Endothelial cell of umbilical vein (primary cell): ENCODE measurements at regions not wholly inside any gene's neighbourhood (a gene's known extent, or its start where the extent isn't known, plus 50 kb on each side); places are given as distances from the start of the nearest gene placed in this dataset.

Experiments used
- BruUV-seq: library from RNA; stranded (reverse); fragments of 400-500 nt; replicated peaks from 2 replicates; lab custom pipeline; 2021; lab: Mats Ljungman, UMichigan
- CTCF ChIA-PET: fragments of 300-600, 350-600 bp; sonication (Branson Sonifier 250); formaldehyde crosslinking; loops from one replicate; lab custom pipeline; 2021; ENCODE audit warnings: antibody characterized with exemption, inconsistent platforms; lab: Charles Lee
- POLR2A ChIA-PET: fragments of 300-600, 350-600 bp; sonication (Branson Sonifier 250); formaldehyde crosslinking; loops from one replicate; lab custom pipeline; 2021; ENCODE audit warnings: antibody characterized with exemption, inconsistent platforms; lab: Charles Lee
- DNase-seq: peaks from one replicate; pipeline ENCODE4 v3.0.0-alpha.2; 2011; ENCODE audit warnings: low read depth, low spot score
- FAIRE-seq: peaks from 2 replicates; lab custom pipeline; 2011; peaks lifted over from hg19 to GRCh38; lab: Jason Lieb, UNC
- H2AFZ ChIP-seq: 2 replicates; pipeline ENCODE4 v1.6.0; 2012; ENCODE audit warnings: low read depth, low read length, control low read depth, inconsistent platforms
- H3K27ac ChIP-seq: 2 replicates; pipeline ENCODE4 v1.5.1; 2011; ENCODE audit warnings: low read depth, mild to moderate bottlenecking, control low read depth, low read length, moderate library complexity; ENCODE audit not compliant: insufficient read depth
- H3K27me3 ChIP-seq, 2 experiments: 2 replicates each; pipeline versions ENCODE4 v1.6.0 to v1.6.1; 2011; ENCODE audit warnings: low read length in 2 of 2, mixed read lengths in 1 of 2; ENCODE audit not compliant: control insufficient read depth in 2 of 2, insufficient read depth in 2 of 2
- H3K36me3 ChIP-seq, 2 experiments: 2 replicates in 1 of 2; 3 replicates in 1 of 2; pipeline ENCODE4 v1.5.1; 2011; ENCODE audit warnings: low read length in 2 of 2, mild to moderate bottlenecking in 1 of 2, moderate library complexity in 1 of 2; ENCODE audit not compliant: control insufficient read depth in 2 of 2, insufficient read depth in 2 of 2; ENCODE audit errors: extremely low read depth in 1 of 2
- H3K4me1 ChIP-seq: 3 replicates; pipeline ENCODE4 v1.5.1; 2011; ENCODE audit warnings: mild to moderate bottlenecking, low read length; ENCODE audit not compliant: control insufficient read depth, insufficient read depth; ENCODE audit errors: extremely low read depth
- H3K4me2 ChIP-seq: 2 replicates; pipeline ENCODE4 v1.6.1; 2011; ENCODE audit warnings: low read length, control low read depth, mixed read lengths; ENCODE audit not compliant: insufficient read depth
- H3K4me3 ChIP-seq, 3 experiments: fragments of 200-600 bp in 1 of 3; sonication (generic), shearing (Covaris generic) in 1 of 3; replicated peaks in 1 of 3; 2 replicates each; pipeline ENCODE4 v1.5.1; 2011 to 2016; ENCODE audit warnings: control low read depth in 3 of 3, low read length in 3 of 3, mild to moderate bottlenecking in 2 of 3, inconsistent platforms in 1 of 3, low read depth in 1 of 3, moderate library complexity in 1 of 3; ENCODE audit not compliant: insufficient read depth in 1 of 3
- H3K79me2 ChIP-seq: 2 replicates; pipeline ENCODE4 v1.6.0; 2012; ENCODE audit warnings: low read length, inconsistent platforms; ENCODE audit not compliant: control insufficient read depth, insufficient read depth
- H3K9ac ChIP-seq: replicated peaks from 2 replicates; pipeline ENCODE3; 2011; ENCODE audit warnings: low read length, control low read depth; ENCODE audit not compliant: insufficient read depth; ENCODE audit errors: extremely low read depth
- H3K9me1 ChIP-seq: replicated peaks from 3 replicates; pipeline ENCODE4 v1.6.0; 2011; ENCODE audit warnings: mild to moderate bottlenecking, low read length; ENCODE audit not compliant: control insufficient read depth, insufficient read depth; ENCODE audit errors: extremely low read depth
- H3K9me3 ChIP-seq: replicated peaks from 2 replicates; pipeline ENCODE4 v1.5.1; 2012; ENCODE audit warnings: low read length, inconsistent platforms; ENCODE audit not compliant: control insufficient read depth, insufficient read depth
- H4K20me1 ChIP-seq: replicated peaks from 2 replicates; pipeline ENCODE3; 2011; ENCODE audit warnings: mild to moderate bottlenecking, low read length; ENCODE audit not compliant: control insufficient read depth, insufficient read depth; ENCODE audit errors: extremely low read depth
- CTCF ChIP-seq, 2 donors: IDR thresholded peaks; 1 replicate in 1 of 2; 2 replicates in 1 of 2; pipeline ENCODE4 v1.5.1; 2011; ENCODE audit warnings: low read length in 2 of 2, mild to moderate bottlenecking in 2 of 2, moderate library complexity in 2 of 2, control low read depth in 1 of 2, inconsistent platforms in 1 of 2, low read depth in 1 of 2; ENCODE audit not compliant: insufficient read depth in 1 of 2; ENCODE audit errors: extremely low read depth in 1 of 2
- EZH2 ChIP-seq: IDR thresholded peaks from 2 replicates; pipeline ENCODE4 v1.6.1; 2012; ENCODE audit warnings: borderline replicate concordance, low read depth, mild to moderate bottlenecking, moderate library complexity, low read length, inconsistent platforms; ENCODE audit not compliant: severe bottlenecking
- FOS ChIP-seq: IDR thresholded peaks from 2 replicates; pipeline ENCODE4 v1.6.1; 2011; ENCODE audit warnings: mild to moderate bottlenecking, low read length, moderate library complexity, borderline replicate concordance; ENCODE audit not compliant: insufficient read depth
- GATA2 ChIP-seq: IDR thresholded peaks from 2 replicates; pipeline ENCODE4 v1.7.0; 2011; ENCODE audit warnings: low read depth, mild to moderate bottlenecking, moderate library complexity, mixed read lengths, low read length; ENCODE audit not compliant: insufficient read length, insufficient read depth
- MAX ChIP-seq: IDR thresholded peaks from 2 replicates; pipeline ENCODE4 v1.6.1; 2011; ENCODE audit not compliant: insufficient read depth, insufficient read length
- MYC ChIP-seq: IDR thresholded peaks from one replicate; pipeline ENCODE4 v1.6.1; 2011; ENCODE audit warnings: mild to moderate bottlenecking, low read depth, low read length
- POLR2A ChIP-seq: IDR thresholded peaks from 2 replicates; pipeline ENCODE4 v1.6.1; 2012; ENCODE audit warnings: low read depth, mild to moderate bottlenecking, control low read depth, low read length
- POLR2AphosphoS5 ChIP-seq: IDR thresholded peaks from 2 replicates; pipeline ENCODE4 v1.6.1; 2012; ENCODE audit warnings: low read depth, mild to moderate bottlenecking, control low read depth, low read length, moderate library complexity; ENCODE audit not compliant: insufficient read depth
- dilution Hi-C: fragments of 300-500 bp; cut with MboI; formaldehyde crosslinking; loops from one replicate; pipeline ENCODE4 v1.15.0; 2019; ENCODE audit warnings: low sequenced_read_pairs; ENCODE audit not compliant: extremely low pct_ligation_motif_present
- intact Hi-C: fragments of 100-400 bp; cut with micrococcal nuclease; formaldehyde crosslinking; loops from one replicate; pipeline ENCODE4 v1.10.0; 2022

- dilution Hi-C loops (no loop called here), intact Hi-C loops (no loop called here)
- H2AFZ ChIP-seq, result no peak overlapping the region
- H3K4me3 ChIP-seq, result no peak overlapping the region
- no peaks in the 10 kb centered on the region for H3K27me3 ChIP-seq
- H3K79me2 ChIP-seq, result no peaks in the 10 kb centered on the region
- no peak overlapping the region for H3K9ac ChIP-seq
- no peaks in the 10 kb centered on the region for H4K20me1 ChIP-seq
- no peaks in the 10 kb centered on the region for H3K36me3 ChIP-seq
- H3K4me1 ChIP-seq, result no peaks in the 10 kb centered on the region
- DNase-seq, result no peak
- H3K9me3 ChIP-seq, result no peaks in the 10 kb centered on the region
- H3K9me1 ChIP-seq, result no peaks in the 10 kb centered on the region
- TF ChIP-seq MYC, result no peak
- TF ChIP-seq FOS, result no peak
- no peak for TF ChIP-seq POLR2AphosphoS5
- TF ChIP-seq CTCF (IDR thresholded peaks at IDR 0.05; ENCODE audit: extremely low read depth in 1 of 2, insufficient read depth in 1 of 2, low read depth in 1 of 2, low read length in 2 of 2), result no peak
- no peak for TF ChIP-seq GATA2
- TF ChIP-seq MAX, result no peak
- no peak for TF ChIP-seq POLR2A
- no peak for TF ChIP-seq EZH2
- H3K4me2 ChIP-seq, result no peak overlapping the region
- POLR2A ChIA-PET, result interaction anchor here (0.6 kb wide), 1 partner anchor 266 kb away, joined by 6 read pairs; no protein-coding TSS in a partner anchor
- H3K27ac ChIP-seq, result no peak overlapping the region
- FAIRE-seq, result no peak
- no TSS peak for BruUV-seq
- CTCF ChIA-PET, result no interaction called here
Measured at GRCh38 chr13:40039061-40039460, 383.6 kb downstream of the COG6 start.
